Stomach (tissue), 4 donors: ENCODE measurements at regions not wholly inside any gene's neighbourhood (a gene's known extent, or its start where the extent isn't known, plus 50 kb on each side); places are given as distances from the start of the nearest gene placed in this dataset.

Source experiments
- POLR2A ChIP-seq, 4 donors: fragments of 450-650 bp; IDR thresholded peaks; one replicate each; pipeline ENCODE4 v1.6.1; 2016; ENCODE audit warnings: antibody characterized with exemption in 4 of 4, control low read depth in 2 of 4, mild to moderate bottlenecking in 1 of 4, moderate library complexity in 1 of 4
- TF ChIP-seq, protein P1 (sequence below), 7 experiments: fragments of 450-650 bp in 4 of 7; fragments of 200-600 bp in 3 of 7; sonication (generic) in 3 of 7; IDR thresholded peaks; one replicate each; pipeline ENCODE4 v1.5.1; 2016 to 2019; ENCODE audit warnings: antibody characterized with exemption in 7 of 7, control low read depth in 2 of 7, mild to moderate bottlenecking in 1 of 7

DNA sequence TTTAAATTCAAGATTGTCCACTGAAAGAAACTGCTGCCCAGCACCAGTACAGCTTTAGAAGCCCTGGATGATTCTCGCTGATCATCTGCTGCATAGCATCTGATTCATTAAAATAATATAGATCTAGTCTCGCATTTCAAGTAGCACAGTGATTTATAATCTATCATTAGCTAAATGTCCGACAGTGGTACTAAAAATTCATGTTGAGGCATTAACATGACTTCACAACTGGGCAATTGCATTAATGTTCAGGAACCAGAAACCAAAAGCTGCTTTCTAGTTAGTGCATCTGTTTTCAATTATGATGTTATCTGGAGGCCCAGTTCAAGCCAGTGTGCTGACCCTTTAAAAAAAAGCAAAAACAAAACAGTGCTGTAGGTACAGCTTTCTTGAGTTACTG lies 1987.2 kb upstream of the SEL1L start:
- TF ChIP-seq, protein P1, sequence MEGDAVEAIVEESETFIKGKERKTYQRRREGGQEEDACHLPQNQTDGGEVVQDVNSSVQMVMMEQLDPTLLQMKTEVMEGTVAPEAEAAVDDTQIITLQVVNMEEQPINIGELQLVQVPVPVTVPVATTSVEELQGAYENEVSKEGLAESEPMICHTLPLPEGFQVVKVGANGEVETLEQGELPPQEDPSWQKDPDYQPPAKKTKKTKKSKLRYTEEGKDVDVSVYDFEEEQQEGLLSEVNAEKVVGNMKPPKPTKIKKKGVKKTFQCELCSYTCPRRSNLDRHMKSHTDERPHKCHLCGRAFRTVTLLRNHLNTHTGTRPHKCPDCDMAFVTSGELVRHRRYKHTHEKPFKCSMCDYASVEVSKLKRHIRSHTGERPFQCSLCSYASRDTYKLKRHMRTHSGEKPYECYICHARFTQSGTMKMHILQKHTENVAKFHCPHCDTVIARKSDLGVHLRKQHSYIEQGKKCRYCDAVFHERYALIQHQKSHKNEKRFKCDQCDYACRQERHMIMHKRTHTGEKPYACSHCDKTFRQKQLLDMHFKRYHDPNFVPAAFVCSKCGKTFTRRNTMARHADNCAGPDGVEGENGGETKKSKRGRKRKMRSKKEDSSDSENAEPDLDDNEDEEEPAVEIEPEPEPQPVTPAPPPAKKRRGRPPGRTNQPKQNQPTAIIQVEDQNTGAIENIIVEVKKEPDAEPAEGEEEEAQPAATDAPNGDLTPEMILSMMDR (IDR thresholded peaks at IDR 0.05), result no peak
- TF ChIP-seq POLR2A (IDR thresholded peaks at IDR 0.05), result no peak
